Endothelial cell of umbilical vein (primary cell): ENCODE measurements at regions not wholly inside any gene's neighbourhood (a gene's known extent, or its start where the extent isn't known, plus 50 kb on each side); places are given as distances from the start of the nearest gene placed in this dataset.

ENCODE experiments used
- BruUV-seq: library from RNA; stranded (reverse); fragments of 400-500 nt; replicated peaks from 2 replicates; lab custom pipeline; 2021; lab: Mats Ljungman, UMichigan
- CTCF ChIA-PET: fragments of 300-600, 350-600 bp; sonication (Branson Sonifier 250); formaldehyde crosslinking; loops from one replicate; lab custom pipeline; 2021; ENCODE audit warnings: antibody characterized with exemption, inconsistent platforms; lab: Charles Lee
- POLR2A ChIA-PET: fragments of 300-600, 350-600 bp; sonication (Branson Sonifier 250); formaldehyde crosslinking; loops from one replicate; lab custom pipeline; 2021; ENCODE audit warnings: antibody characterized with exemption, inconsistent platforms; lab: Charles Lee
- DNase-seq: peaks from one replicate; pipeline ENCODE4 v3.0.0-alpha.2; 2011; ENCODE audit warnings: low read depth, low spot score
- FAIRE-seq: peaks from 2 replicates; lab custom pipeline; 2011; peaks lifted over from hg19 to GRCh38; lab: Jason Lieb, UNC
- H2AFZ ChIP-seq: 2 replicates; pipeline ENCODE4 v1.6.0; 2012; ENCODE audit warnings: low read depth, low read length, control low read depth, inconsistent platforms
- H3K27ac ChIP-seq: 2 replicates; pipeline ENCODE4 v1.5.1; 2011; ENCODE audit warnings: low read depth, mild to moderate bottlenecking, control low read depth, low read length, moderate library complexity; ENCODE audit not compliant: insufficient read depth
- H3K27me3 ChIP-seq, 2 experiments: 2 replicates each; pipeline versions ENCODE4 v1.6.0 to v1.6.1; 2011; ENCODE audit warnings: low read length in 2 of 2, mixed read lengths in 1 of 2; ENCODE audit not compliant: control insufficient read depth in 2 of 2, insufficient read depth in 2 of 2
- H3K36me3 ChIP-seq, 2 experiments: 2 replicates in 1 of 2; 3 replicates in 1 of 2; pipeline ENCODE4 v1.5.1; 2011; ENCODE audit warnings: low read length in 2 of 2, mild to moderate bottlenecking in 1 of 2, moderate library complexity in 1 of 2; ENCODE audit not compliant: control insufficient read depth in 2 of 2, insufficient read depth in 2 of 2; ENCODE audit errors: extremely low read depth in 1 of 2
- H3K4me1 ChIP-seq: 3 replicates; pipeline ENCODE4 v1.5.1; 2011; ENCODE audit warnings: mild to moderate bottlenecking, low read length; ENCODE audit not compliant: control insufficient read depth, insufficient read depth; ENCODE audit errors: extremely low read depth
- H3K4me2 ChIP-seq: 2 replicates; pipeline ENCODE4 v1.6.1; 2011; ENCODE audit warnings: low read length, control low read depth, mixed read lengths; ENCODE audit not compliant: insufficient read depth
- H3K4me3 ChIP-seq, 3 experiments: fragments of 200-600 bp in 1 of 3; sonication (generic), shearing (Covaris generic) in 1 of 3; replicated peaks in 1 of 3; 2 replicates each; pipeline ENCODE4 v1.5.1; 2011 to 2016; ENCODE audit warnings: control low read depth in 3 of 3, low read length in 3 of 3, mild to moderate bottlenecking in 2 of 3, inconsistent platforms in 1 of 3, low read depth in 1 of 3, moderate library complexity in 1 of 3; ENCODE audit not compliant: insufficient read depth in 1 of 3
- H3K79me2 ChIP-seq: 2 replicates; pipeline ENCODE4 v1.6.0; 2012; ENCODE audit warnings: low read length, inconsistent platforms; ENCODE audit not compliant: control insufficient read depth, insufficient read depth
- H3K9ac ChIP-seq: replicated peaks from 2 replicates; pipeline ENCODE3; 2011; ENCODE audit warnings: low read length, control low read depth; ENCODE audit not compliant: insufficient read depth; ENCODE audit errors: extremely low read depth
- H3K9me1 ChIP-seq: replicated peaks from 3 replicates; pipeline ENCODE4 v1.6.0; 2011; ENCODE audit warnings: mild to moderate bottlenecking, low read length; ENCODE audit not compliant: control insufficient read depth, insufficient read depth; ENCODE audit errors: extremely low read depth
- H3K9me3 ChIP-seq: replicated peaks from 2 replicates; pipeline ENCODE4 v1.5.1; 2012; ENCODE audit warnings: low read length, inconsistent platforms; ENCODE audit not compliant: control insufficient read depth, insufficient read depth
- H4K20me1 ChIP-seq: replicated peaks from 2 replicates; pipeline ENCODE3; 2011; ENCODE audit warnings: mild to moderate bottlenecking, low read length; ENCODE audit not compliant: control insufficient read depth, insufficient read depth; ENCODE audit errors: extremely low read depth
- CTCF ChIP-seq, 2 donors: IDR thresholded peaks; 1 replicate in 1 of 2; 2 replicates in 1 of 2; pipeline ENCODE4 v1.5.1; 2011; ENCODE audit warnings: low read length in 2 of 2, mild to moderate bottlenecking in 2 of 2, moderate library complexity in 2 of 2, control low read depth in 1 of 2, inconsistent platforms in 1 of 2, low read depth in 1 of 2; ENCODE audit not compliant: insufficient read depth in 1 of 2; ENCODE audit errors: extremely low read depth in 1 of 2
- EZH2 ChIP-seq: IDR thresholded peaks from 2 replicates; pipeline ENCODE4 v1.6.1; 2012; ENCODE audit warnings: borderline replicate concordance, low read depth, mild to moderate bottlenecking, moderate library complexity, low read length, inconsistent platforms; ENCODE audit not compliant: severe bottlenecking
- FOS ChIP-seq: IDR thresholded peaks from 2 replicates; pipeline ENCODE4 v1.6.1; 2011; ENCODE audit warnings: mild to moderate bottlenecking, low read length, moderate library complexity, borderline replicate concordance; ENCODE audit not compliant: insufficient read depth
- GATA2 ChIP-seq: IDR thresholded peaks from 2 replicates; pipeline ENCODE4 v1.7.0; 2011; ENCODE audit warnings: low read depth, mild to moderate bottlenecking, moderate library complexity, mixed read lengths, low read length; ENCODE audit not compliant: insufficient read length, insufficient read depth
- JUN ChIP-seq: IDR thresholded peaks from 2 replicates; pipeline ENCODE4 v1.6.1; 2011; ENCODE audit warnings: borderline replicate concordance, low read depth; ENCODE audit not compliant: insufficient read length, insufficient read depth
- MAX ChIP-seq: IDR thresholded peaks from 2 replicates; pipeline ENCODE4 v1.6.1; 2011; ENCODE audit not compliant: insufficient read depth, insufficient read length
- MYC ChIP-seq: IDR thresholded peaks from one replicate; pipeline ENCODE4 v1.6.1; 2011; ENCODE audit warnings: mild to moderate bottlenecking, low read depth, low read length
- POLR2A ChIP-seq: IDR thresholded peaks from 2 replicates; pipeline ENCODE4 v1.6.1; 2012; ENCODE audit warnings: low read depth, mild to moderate bottlenecking, control low read depth, low read length
- POLR2AphosphoS5 ChIP-seq: IDR thresholded peaks from 2 replicates; pipeline ENCODE4 v1.6.1; 2012; ENCODE audit warnings: low read depth, mild to moderate bottlenecking, control low read depth, low read length, moderate library complexity; ENCODE audit not compliant: insufficient read depth
- dilution Hi-C: fragments of 300-500 bp; cut with MboI; formaldehyde crosslinking; loops from one replicate; pipeline ENCODE4 v1.15.0; 2019; ENCODE audit warnings: low sequenced_read_pairs; ENCODE audit not compliant: extremely low pct_ligation_motif_present
- intact Hi-C: fragments of 100-400 bp; cut with micrococcal nuclease; formaldehyde crosslinking; loops from one replicate; pipeline ENCODE4 v1.10.0; 2022

DNA sequence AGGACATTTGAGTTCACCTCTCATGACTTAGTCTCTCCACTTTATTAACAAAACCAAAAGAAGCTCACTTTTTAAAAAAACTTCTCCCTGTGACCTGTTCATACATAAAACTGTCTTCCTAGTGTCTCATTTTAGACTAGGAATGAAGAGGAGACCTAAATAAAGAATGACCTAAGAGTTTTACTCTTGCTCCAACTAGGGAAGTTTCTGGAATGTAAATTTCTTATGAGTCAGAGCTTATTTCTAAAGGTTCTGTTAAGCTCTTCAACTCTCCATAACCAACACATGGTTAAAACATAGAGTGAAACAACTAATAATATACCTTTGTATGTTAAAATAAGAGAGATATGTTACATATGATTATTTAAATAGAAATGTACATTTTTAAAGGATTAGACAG, 369.8 kb downstream of the EMP1 start:
- Histone ChIP-seq H4K20me1 (no peaks in the 10 kb centered on the region), H2AFZ (no peak overlapping the region), H3K9ac (no peak overlapping the region), H3K4me1 (no peaks in the 10 kb centered on the region), H3K9me3 (no peaks in the 10 kb centered on the region), H3K27ac (no peak overlapping the region), H3K36me3 (no peaks in the 10 kb centered on the region), H3K79me2 (no peaks in the 10 kb centered on the region), H3K4me3 (no peak overlapping the region), H3K9me1 (no peaks in the 10 kb centered on the region), H3K4me2 (no peak overlapping the region), H3K27me3 (no peaks in the 10 kb centered on the region)
- dilution Hi-C loops = no loop called here
- no peak for FAIRE-seq
- intact Hi-C loops = no loop called here
- POLR2A ChIA-PET = no interaction called here
- CTCF ChIA-PET = interaction anchor here (2.1 kb wide), 1 partner anchor 32 kb away, joined by 10 read pairs; no protein-coding TSS in a partner anchor
- no TSS peak for BruUV-seq
- no peak for DNase-seq
- TF ChIP-seq POLR2A (no peak), FOS (no peak), JUN (no peak), EZH2 (no peak), MYC (no peak), CTCF (IDR thresholded peaks at IDR 0.05; ENCODE audit: extremely low read depth in 1 of 2, insufficient read depth in 1 of 2, low read depth in 1 of 2, low read length in 2 of 2) (no peak), MAX (no peak), POLR2AphosphoS5 (no peak), GATA2 (no peak)
